GM18505 (cell line): ENCODE measurements at regions not wholly inside any gene's neighbourhood (a gene's known extent, or its start where the extent isn't known, plus 50 kb on each side); places are given as distances from the start of the nearest gene placed in this dataset.

Experiments used
- ATAC-seq: cut with Tn5 transposase; IDR thresholded peaks from one replicate; pipeline ENCODE4 v1.9.1; 2021; ENCODE audit not compliant: unreplicated experiment
- POLR2A ChIP-seq: IDR thresholded peaks from 4 replicates; pipeline ENCODE4 v1.6.1; 2011; ENCODE audit warnings: borderline replicate concordance; ENCODE audit not compliant: insufficient read depth, insufficient read length; ENCODE audit errors: extremely low read depth

- TF ChIP-seq POLR2A, result no peak
- ATAC-seq, result no peak
Observed at GRCh38 chr7:12954380-12955033, 267.1 kb downstream of the ARL4A start.

- TF ChIP-seq POLR2A, result no peak
Observed at GRCh38 chr7:12957487-12957886, 270.1 kb downstream of the ARL4A start.

GRCh38 chr7:12961910-12962480, 274.6 kb downstream of the ARL4A start:
- no peak for TF ChIP-seq POLR2A
- no peak for ATAC-seq

More at GRCh38 chr7:12957487-12957886, 270.1 kb downstream of the ARL4A start:
- no peak for ATAC-seq

GRCh38 chr7:12963435-12963834, 276.0 kb downstream of the ARL4A start:
- ATAC-seq, result no peak
- TF ChIP-seq POLR2A, result no peak

GRCh38 chr7:12964836-12965235, 277.4 kb downstream of the ARL4A start:
- TF ChIP-seq POLR2A, result no peak
- ATAC-seq, result no peak

GRCh38 chr7:12965767-12966166, 278.3 kb downstream of the ARL4A start:
- ATAC-seq, result no peak
- TF ChIP-seq POLR2A, result no peak

- TF ChIP-seq POLR2A, result no peak
- ATAC-seq, result no peak
Observed at GRCh38 chr7:12967322-12967721, 279.9 kb downstream of the ARL4A start.

- TF ChIP-seq POLR2A, result no peak
- no peak for ATAC-seq
Observed at GRCh38 chr7:12968836-12969422, 281.5 kb downstream of the ARL4A start.

GRCh38 chr7:12970626-12971025, 283.2 kb downstream of the ARL4A start:
- ATAC-seq, result no peak

GRCh38 chr7:12974451-12975166, 287.2 kb downstream of the ARL4A start:
- no peak for ATAC-seq
- TF ChIP-seq POLR2A, result no peak

More at GRCh38 chr7:12970626-12971025, 283.2 kb downstream of the ARL4A start:
- no peak for TF ChIP-seq POLR2A

- no peak for TF ChIP-seq POLR2A
- no peak for ATAC-seq
Observed at GRCh38 chr7:12975412-12975811, 288.0 kb downstream of the ARL4A start.

GRCh38 chr7:12979181-12979580, 291.7 kb downstream of the ARL4A start:
- TF ChIP-seq POLR2A, result no peak
- ATAC-seq, result no peak

GRCh38 chr7:12982178-12982577, 294.7 kb downstream of the ARL4A start:
- no peak for TF ChIP-seq POLR2A
- ATAC-seq, result no peak
